Fibroblast of skin of right quadriceps (primary cell): ENCODE measurements at regions not wholly inside any gene's neighbourhood (a gene's known extent, or its start where the extent isn't known, plus 50 kb on each side); places are given as distances from the start of the nearest gene placed in this dataset.

ENCODE experiments used
- DNase-seq: peaks from one replicate; pipeline ENCODE4 v3.0.0-alpha.2; 2013

- DNase-seq: no peak
These were observed 192.8 kb upstream of the GDF10 start for GRCh38 chr10:47107007-47107747.

GRCh38 chr10:47109906-47110305, 190.1 kb upstream of the GDF10 start:
- DNase-seq: no peak

GRCh38 chr10:47111329-47111862, 188.6 kb upstream of the GDF10 start:
- DNase-seq: no peak

GRCh38 chr10:47112612-47113011, 187.4 kb upstream of the GDF10 start:
- DNase-seq: no peak

- DNase-seq: no peak
These were observed 186.0 kb upstream of the GDF10 start for GRCh38 chr10:47113907-47114500.

GRCh38 chr10:47114680-47115186, 185.3 kb upstream of the GDF10 start:
- no peak for DNase-seq

GRCh38 chr10:47115322-47115721, 184.7 kb upstream of the GDF10 start:
- DNase-seq: no peak

GRCh38 chr10:47116445-47116844, 183.6 kb upstream of the GDF10 start:
- peak; percentile 5 for DNase-seq

- no peak for DNase-seq
These were observed 181.7 kb upstream of the GDF10 start for GRCh38 chr10:47118326-47118725.

- DNase-seq: no peak
These were observed 178.7 kb upstream of the GDF10 start for GRCh38 chr10:47121336-47121735.

GRCh38 chr10:47123716-47124288, 176.2 kb upstream of the GDF10 start:
- no peak for DNase-seq

GRCh38 chr10:47127188-47127785, 172.7 kb upstream of the GDF10 start:
- no peak for DNase-seq

- DNase-seq: no peak
These were observed 169.5 kb upstream of the GDF10 start for GRCh38 chr10:47130491-47130890.

- DNase-seq: no peak
These were observed 166.0 kb upstream of the GDF10 start for GRCh38 chr10:47133871-47134570.

- DNase-seq: no peak
These were observed 163.1 kb upstream of the GDF10 start for GRCh38 chr10:47136866-47137265.

GRCh38 chr10:47137311-47137851, 162.6 kb upstream of the GDF10 start:
- peak; percentile 93 for DNase-seq

- DNase-seq: no peak
These were observed 160.9 kb upstream of the GDF10 start for GRCh38 chr10:47139121-47139520.

- no peak for DNase-seq
These were observed 159.1 kb upstream of the GDF10 start for GRCh38 chr10:47140761-47141348.

GRCh38 chr10:47141349-47141748, 158.6 kb upstream of the GDF10 start:
- no peak for DNase-seq

- no peak for DNase-seq
These were observed 156.9 kb upstream of the GDF10 start for GRCh38 chr10:47143072-47143471.

GRCh38 chr10:47143473-47143872, 156.5 kb upstream of the GDF10 start:
- no peak for DNase-seq

- DNase-seq: no peak
These were observed 155.5 kb upstream of the GDF10 start for GRCh38 chr10:47144525-47144924.
